Loucy (cell line): ENCODE measurements at regions not wholly inside any gene's neighbourhood (a gene's known extent, or its start where the extent isn't known, plus 50 kb on each side); places are given as distances from the start of the nearest gene placed in this dataset.

Experiments
- H2AFZ ChIP-seq: fragments of 200-600 bp; sonication (generic); 2 replicates; pipeline ENCODE4 v1.6.0; 2016; ENCODE audit warnings: antibody characterized with exemption, mild to moderate bottlenecking, low read length, moderate library complexity
- H3F3A ChIP-seq: fragments of 200-600 bp; 2 replicates; pipeline ENCODE4 v1.6.0; 2016; ENCODE audit warnings: antibody characterized with exemption, low read depth, mild to moderate bottlenecking
- H3K27me3 ChIP-seq: fragments of 200-600 bp; sonication (generic); 2 replicates; pipeline ENCODE4 v1.6.1; 2014; ENCODE audit warnings: low read length, mild to moderate bottlenecking; ENCODE audit not compliant: insufficient read depth, poor library complexity, severe bottlenecking
- H3K36me3 ChIP-seq: fragments of 200-600 bp; sonication (generic); 2 replicates; pipeline ENCODE4 v1.6.1; 2016; ENCODE audit warnings: low read length; ENCODE audit not compliant: insufficient read depth
- H3K4me1 ChIP-seq: fragments of 200-600 bp; sonication (generic); 2 replicates; pipeline ENCODE4 v1.5.1; 2014; ENCODE audit warnings: low read length, mild to moderate bottlenecking; ENCODE audit not compliant: insufficient read depth, poor library complexity, severe bottlenecking
- H3K4me2 ChIP-seq: fragments of 200-600 bp; sonication (generic); 2 replicates; pipeline ENCODE4 v1.6.0; 2014; ENCODE audit warnings: antibody characterized with exemption, low read length, low read depth, mild to moderate bottlenecking; ENCODE audit not compliant: poor library complexity, severe bottlenecking
- H3K4me3 ChIP-seq: fragments of 200-600 bp; sonication (generic); 2 replicates; pipeline ENCODE4 v1.5.1; 2014; ENCODE audit warnings: low read length, mild to moderate bottlenecking, mixed read lengths; ENCODE audit not compliant: poor library complexity, severe bottlenecking
- H3K79me2 ChIP-seq: fragments of 200-600 bp; sonication (generic); 2 replicates; pipeline ENCODE4 v1.6.1; 2014; ENCODE audit warnings: low read length; ENCODE audit not compliant: insufficient read depth
- H3K9ac ChIP-seq: fragments of 200-600 bp; sonication (generic); 2 replicates; pipeline ENCODE4 v1.6.0; 2014; ENCODE audit warnings: mild to moderate bottlenecking, low read depth, low read length, moderate library complexity; ENCODE audit not compliant: poor library complexity, severe bottlenecking
- H3K9me2 ChIP-seq: fragments of 200-600 bp; sonication (generic); replicated peaks from 2 replicates; pipeline ENCODE4 v1.6.1; 2016; ENCODE audit warnings: low read depth, low read length, mixed read lengths
- H3K9me3 ChIP-seq: fragments of 200-600 bp; sonication (generic); 2 replicates; pipeline ENCODE4 v1.6.1; 2014; ENCODE audit warnings: mild to moderate bottlenecking, antibody characterized with exemption, low read length, low read depth; ENCODE audit not compliant: insufficient read depth
- H4K20me1 ChIP-seq: fragments of 200-600 bp; sonication (generic); 2 replicates; pipeline ENCODE4 v1.6.0; 2014; ENCODE audit warnings: antibody characterized with exemption, low read length, mild to moderate bottlenecking; ENCODE audit not compliant: insufficient read depth, poor library complexity, severe bottlenecking
- EZH2phosphoT487 ChIP-seq: fragments of 200-600 bp; IDR thresholded peaks from 2 replicates; pipeline ENCODE4 v1.6.1; 2018; ENCODE audit warnings: antibody characterized with exemption, mild to moderate bottlenecking, moderate library complexity, borderline replicate concordance
- TF ChIP-seq, protein P1 (sequence below): fragments of 200-600 bp; sonication (generic); conservative IDR thresholded peaks from 2 replicates; pipeline ENCODE4 v1.5.1; 2014; ENCODE audit warnings: mild to moderate bottlenecking, antibody characterized with exemption, low read length

GRCh38 chr3:26838026-26838425 is 215.5 kb downstream of the LRRC3B start:
- Histone ChIP-seq H3K36me3 (no peaks in the 10 kb centered on the region), H4K20me1 (no peaks in the 10 kb centered on the region), H3K9ac (no peak overlapping the region), H3F3A (no peaks in the 10 kb centered on the region), H3K27me3 (no peaks in the 10 kb centered on the region), H3K4me2 (no peak overlapping the region), H3K9me2 (no peaks in the 10 kb centered on the region), H3K9me3 (no peaks in the 10 kb centered on the region), H3K4me1 (no peaks in the 10 kb centered on the region), H2AFZ (no peak overlapping the region), H3K4me3 (no peak overlapping the region), H3K79me2 (no peaks in the 10 kb centered on the region)
- TF ChIP-seq EZH2phosphoT487: no peak
- TF ChIP-seq, protein P1, sequence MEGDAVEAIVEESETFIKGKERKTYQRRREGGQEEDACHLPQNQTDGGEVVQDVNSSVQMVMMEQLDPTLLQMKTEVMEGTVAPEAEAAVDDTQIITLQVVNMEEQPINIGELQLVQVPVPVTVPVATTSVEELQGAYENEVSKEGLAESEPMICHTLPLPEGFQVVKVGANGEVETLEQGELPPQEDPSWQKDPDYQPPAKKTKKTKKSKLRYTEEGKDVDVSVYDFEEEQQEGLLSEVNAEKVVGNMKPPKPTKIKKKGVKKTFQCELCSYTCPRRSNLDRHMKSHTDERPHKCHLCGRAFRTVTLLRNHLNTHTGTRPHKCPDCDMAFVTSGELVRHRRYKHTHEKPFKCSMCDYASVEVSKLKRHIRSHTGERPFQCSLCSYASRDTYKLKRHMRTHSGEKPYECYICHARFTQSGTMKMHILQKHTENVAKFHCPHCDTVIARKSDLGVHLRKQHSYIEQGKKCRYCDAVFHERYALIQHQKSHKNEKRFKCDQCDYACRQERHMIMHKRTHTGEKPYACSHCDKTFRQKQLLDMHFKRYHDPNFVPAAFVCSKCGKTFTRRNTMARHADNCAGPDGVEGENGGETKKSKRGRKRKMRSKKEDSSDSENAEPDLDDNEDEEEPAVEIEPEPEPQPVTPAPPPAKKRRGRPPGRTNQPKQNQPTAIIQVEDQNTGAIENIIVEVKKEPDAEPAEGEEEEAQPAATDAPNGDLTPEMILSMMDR: no peak

GRCh38 chr3:26839001-26839400 is 216.4 kb downstream of the LRRC3B start:
- H3K4me1 ChIP-seq: no peaks in the 10 kb centered on the region
- no peak overlapping the region for H3K4me2 ChIP-seq
- H3K9ac ChIP-seq: no peak overlapping the region
- H3K4me3 ChIP-seq: no peak overlapping the region
- H3K9me2 ChIP-seq: no peaks in the 10 kb centered on the region
- no peaks in the 10 kb centered on the region for H3F3A ChIP-seq
- no peaks in the 10 kb centered on the region for H3K79me2 ChIP-seq
- no peak overlapping the region for H2AFZ ChIP-seq
- no peaks in the 10 kb centered on the region for H3K9me3 ChIP-seq
- H3K36me3 ChIP-seq: no peaks in the 10 kb centered on the region
- H4K20me1 ChIP-seq: no peaks in the 10 kb centered on the region
- H3K27me3 ChIP-seq: no peaks in the 10 kb centered on the region
- TF ChIP-seq EZH2phosphoT487: no peak
- TF ChIP-seq, protein P1: no peak

DNA sequence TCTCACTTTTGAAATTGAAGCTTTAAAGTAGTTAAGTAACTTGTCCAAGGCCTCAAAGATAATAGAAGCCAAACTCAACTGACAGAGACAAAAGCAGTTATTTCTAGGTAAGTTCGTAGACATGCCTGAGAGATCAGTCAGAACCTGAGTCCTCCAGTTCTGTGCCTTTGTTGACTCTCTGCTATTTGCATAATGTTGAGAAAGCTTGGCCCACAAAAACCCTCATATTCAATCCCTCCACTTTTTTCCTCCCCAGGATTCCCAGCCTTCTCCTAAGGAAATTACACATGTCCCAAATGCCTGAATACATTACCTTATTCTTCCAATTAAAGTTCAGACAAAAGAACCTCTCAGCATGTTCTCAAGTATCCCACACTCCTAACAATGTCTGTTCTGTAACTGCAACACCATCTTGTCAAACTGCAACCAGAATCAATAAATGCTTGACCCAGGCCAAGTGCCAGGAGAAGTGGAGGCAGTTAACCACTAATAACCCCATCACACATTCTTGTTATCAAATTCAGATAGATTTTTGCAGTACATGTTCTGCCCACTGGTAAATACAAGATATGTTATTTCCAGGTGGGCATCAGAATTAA is 217.8 kb downstream of the LRRC3B start:
- Histone ChIP-seq H3K9me3 (no peaks in the 10 kb centered on the region), H3K79me2 (no peaks in the 10 kb centered on the region), H3K9ac (no peak overlapping the region), H3K27me3 (no peaks in the 10 kb centered on the region), H3K4me1 (no peaks in the 10 kb centered on the region), H3K4me3 (no peak overlapping the region), H4K20me1 (no peaks in the 10 kb centered on the region), H3K9me2 (no peaks in the 10 kb centered on the region), H3K36me3 (no peaks in the 10 kb centered on the region), H3F3A (no peaks in the 10 kb centered on the region), H2AFZ (no peak overlapping the region), H3K4me2 (no peak overlapping the region)
- no peak for TF ChIP-seq EZH2phosphoT487
- TF ChIP-seq, protein P1: no peak
